ENCODE measurements at regions not wholly inside any gene's neighbourhood (a gene's known extent, or its start where the extent isn't known, plus 50 kb on each side); places are given as distances from the start of the nearest gene placed in this dataset.

DNA sequence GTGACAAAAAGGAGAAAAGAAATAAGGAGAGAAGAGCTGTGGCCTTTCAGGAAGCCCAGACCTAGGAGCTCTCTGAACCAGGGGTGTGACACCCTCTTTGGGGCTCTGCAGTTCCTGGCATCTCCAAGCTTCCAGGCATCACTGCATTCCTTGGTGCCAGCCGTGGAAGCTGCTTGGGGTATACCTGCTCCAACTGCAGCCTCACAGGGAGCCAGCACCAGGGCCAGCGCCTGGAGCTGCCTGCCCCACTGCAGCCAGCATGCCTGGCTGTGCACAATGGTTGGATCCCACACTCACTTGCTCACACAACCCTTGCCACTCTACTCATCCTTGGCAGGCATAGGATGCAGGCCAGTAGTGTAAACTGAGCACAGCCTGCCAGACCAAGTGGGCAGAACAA lies 242.1 kb upstream of the GJE1 start:
- Histone ChIP-seq H3K9me3 (ENCODE audit: insufficient read depth, low read length) (no peaks in the 10 kb centered on the region), H3K27ac (ENCODE audit: low read depth, low read length) (no peak overlapping the region), H4K20me1 (ENCODE audit: low read depth, low read length) (no peaks in the 10 kb centered on the region), H3K36me3 (ENCODE audit: low read length) (no peaks in the 10 kb centered on the region), H3K27me3 (ENCODE audit: low read length) (no peaks in the 10 kb centered on the region), H3K79me2 (ENCODE audit: insufficient read depth, low read length) (no peaks in the 10 kb centered on the region), H3K4me3 (ENCODE audit: insufficient read depth, low read length, poor library complexity, severe bottlenecking) (no peak overlapping the region), H3K4me2 (ENCODE audit: low read depth, low read length, poor library complexity, severe bottlenecking) (no peak overlapping the region), H3K9me2 (replicated peaks; ENCODE audit: insufficient read depth, low read length) (no peaks in the 10 kb centered on the region), H2AFZ (ENCODE audit: low read depth, low read length, severe bottlenecking) (no peak overlapping the region), H3F3A (ENCODE audit: insufficient read depth) (no peaks in the 10 kb centered on the region), H3K9ac (ENCODE audit: low read length) (no peak overlapping the region)
- no peak for TF ChIP-seq EZH2phosphoT487 (conservative IDR thresholded peaks at IDR 0.05; ENCODE audit: low read length)
- TF ChIP-seq, protein P1, sequence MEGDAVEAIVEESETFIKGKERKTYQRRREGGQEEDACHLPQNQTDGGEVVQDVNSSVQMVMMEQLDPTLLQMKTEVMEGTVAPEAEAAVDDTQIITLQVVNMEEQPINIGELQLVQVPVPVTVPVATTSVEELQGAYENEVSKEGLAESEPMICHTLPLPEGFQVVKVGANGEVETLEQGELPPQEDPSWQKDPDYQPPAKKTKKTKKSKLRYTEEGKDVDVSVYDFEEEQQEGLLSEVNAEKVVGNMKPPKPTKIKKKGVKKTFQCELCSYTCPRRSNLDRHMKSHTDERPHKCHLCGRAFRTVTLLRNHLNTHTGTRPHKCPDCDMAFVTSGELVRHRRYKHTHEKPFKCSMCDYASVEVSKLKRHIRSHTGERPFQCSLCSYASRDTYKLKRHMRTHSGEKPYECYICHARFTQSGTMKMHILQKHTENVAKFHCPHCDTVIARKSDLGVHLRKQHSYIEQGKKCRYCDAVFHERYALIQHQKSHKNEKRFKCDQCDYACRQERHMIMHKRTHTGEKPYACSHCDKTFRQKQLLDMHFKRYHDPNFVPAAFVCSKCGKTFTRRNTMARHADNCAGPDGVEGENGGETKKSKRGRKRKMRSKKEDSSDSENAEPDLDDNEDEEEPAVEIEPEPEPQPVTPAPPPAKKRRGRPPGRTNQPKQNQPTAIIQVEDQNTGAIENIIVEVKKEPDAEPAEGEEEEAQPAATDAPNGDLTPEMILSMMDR (IDR thresholded peaks at IDR 0.05; ENCODE audit: insufficient read depth, low read length, poor library complexity, severe bottlenecking): no peak

DNA sequence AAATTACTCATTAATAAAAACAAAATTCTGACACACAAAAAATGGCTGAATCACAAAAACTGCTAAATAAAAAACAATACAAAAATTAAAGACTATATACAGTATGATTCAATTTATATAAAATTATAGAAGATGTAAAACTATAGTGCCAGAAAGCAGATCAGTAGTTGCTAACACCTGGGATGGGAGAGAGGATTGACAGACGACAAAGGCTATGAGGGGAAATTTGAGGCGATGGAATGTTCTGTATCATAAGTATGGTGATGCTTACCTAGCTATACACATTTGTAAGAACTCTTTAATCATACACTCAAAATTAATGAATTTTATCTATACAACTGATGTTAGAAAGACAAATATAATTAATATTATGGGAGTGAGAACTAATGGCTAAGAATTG lies 247.9 kb upstream of the GJE1 start:
- TF ChIP-seq, protein P1 (IDR thresholded peaks at IDR 0.05; ENCODE audit: insufficient read depth, low read length, poor library complexity, severe bottlenecking): no peak
- no peak for TF ChIP-seq EZH2phosphoT487 (conservative IDR thresholded peaks at IDR 0.05; ENCODE audit: low read length)
- Histone ChIP-seq H3K27ac (ENCODE audit: low read depth, low read length) (no peak overlapping the region), H3K9me3 (ENCODE audit: insufficient read depth, low read length) (0 out of 2 replicates have a peak, but pooled peaks cover 4% of the 10 kb centered on the region), H3F3A (ENCODE audit: insufficient read depth) (no peaks in the 10 kb centered on the region), H3K36me3 (ENCODE audit: low read length) (no peaks in the 10 kb centered on the region), H3K27me3 (ENCODE audit: low read length) (no peaks in the 10 kb centered on the region), H3K9me2 (replicated peaks; ENCODE audit: insufficient read depth, low read length) (no peaks in the 10 kb centered on the region), H3K79me2 (ENCODE audit: insufficient read depth, low read length) (no peaks in the 10 kb centered on the region), H2AFZ (ENCODE audit: low read depth, low read length, severe bottlenecking) (no peak overlapping the region), H3K4me3 (ENCODE audit: insufficient read depth, low read length, poor library complexity, severe bottlenecking) (no peak overlapping the region), H4K20me1 (ENCODE audit: low read depth, low read length) (no peaks in the 10 kb centered on the region), H3K4me2 (ENCODE audit: low read depth, low read length, poor library complexity, severe bottlenecking) (no peak overlapping the region), H3K9ac (ENCODE audit: low read length) (no peak overlapping the region)

DNA sequence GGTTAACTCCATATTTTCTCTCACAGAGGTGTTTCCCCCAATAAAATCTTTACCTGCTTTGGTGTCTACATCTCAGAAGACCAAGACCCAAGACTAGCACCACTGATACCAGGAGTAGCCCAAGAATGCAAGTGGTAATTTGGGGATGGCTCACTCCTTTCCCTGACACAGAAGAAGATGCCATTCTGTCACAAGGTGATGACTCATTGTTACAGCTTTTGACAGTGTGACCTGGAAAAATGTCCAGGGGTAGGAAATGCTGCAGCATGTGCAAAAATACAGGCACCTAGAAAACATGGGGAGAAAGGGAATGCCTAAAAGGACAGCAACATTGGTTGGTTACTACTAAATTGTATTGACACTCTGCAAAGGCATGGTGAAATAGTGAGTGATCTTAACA lies 254.0 kb upstream of the GJE1 start:
- no peaks in the 10 kb centered on the region for H3F3A ChIP-seq (ENCODE audit: insufficient read depth)
- H3K4me3 ChIP-seq (ENCODE audit: insufficient read depth, low read length, poor library complexity, severe bottlenecking): no peak overlapping the region
- no peaks in the 10 kb centered on the region for H3K9me2 ChIP-seq (replicated peaks; ENCODE audit: insufficient read depth, low read length)
- no peaks in the 10 kb centered on the region for H3K27me3 ChIP-seq (ENCODE audit: low read length)
- H3K27ac ChIP-seq (ENCODE audit: low read depth, low read length): no peak overlapping the region
- H3K4me2 ChIP-seq (ENCODE audit: low read depth, low read length, poor library complexity, severe bottlenecking): no peak overlapping the region
- no peak overlapping the region for H2AFZ ChIP-seq (ENCODE audit: low read depth, low read length, severe bottlenecking)
- no peaks in the 10 kb centered on the region for H4K20me1 ChIP-seq (ENCODE audit: low read depth, low read length)
- 0 out of 2 replicates have a peak, but pooled peaks cover 4% of the 10 kb centered on the region for H3K9me3 ChIP-seq (ENCODE audit: insufficient read depth, low read length)
- no peaks in the 10 kb centered on the region for H3K36me3 ChIP-seq (ENCODE audit: low read length)
- no peaks in the 10 kb centered on the region for H3K79me2 ChIP-seq (ENCODE audit: insufficient read depth, low read length)
- no peak for TF ChIP-seq EZH2phosphoT487 (conservative IDR thresholded peaks at IDR 0.05; ENCODE audit: low read length)
- TF ChIP-seq, protein P1 (IDR thresholded peaks at IDR 0.05; ENCODE audit: insufficient read depth, low read length, poor library complexity, severe bottlenecking): no peak
- no peak overlapping the region for H3K9ac ChIP-seq (ENCODE audit: low read length)
